ENCODE measurements at regions not wholly inside any gene's neighbourhood (a gene's known extent, or its start where the extent isn't known, plus 50 kb on each side); places are given as distances from the start of the nearest gene placed in this dataset.
A peak's percentile ranks its signal among the peaks of the same experiment; 100 is the strongest.

DNA sequence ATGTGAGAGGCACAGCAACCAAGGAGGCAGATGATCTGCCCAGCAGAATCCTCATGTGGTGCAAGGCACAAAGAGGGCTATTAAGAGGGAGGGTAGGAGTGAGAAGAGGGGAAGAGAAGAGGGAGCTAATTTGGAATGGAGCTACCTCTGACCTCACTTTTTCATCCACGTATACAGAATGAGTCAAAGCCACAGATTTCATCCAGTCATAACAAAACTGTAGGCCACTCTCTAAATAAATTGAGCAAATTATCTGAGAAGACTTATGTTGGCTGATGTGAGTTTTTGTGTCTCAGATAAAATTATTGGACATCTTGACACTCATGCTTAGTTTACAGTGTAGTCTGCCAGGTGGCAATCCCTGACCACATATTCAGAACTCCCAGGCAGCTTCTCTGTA is 325.6 kb downstream of the TTLL7 start:
- intact Hi-C loops (cut with DNase I; ENCODE audit: low total_unique reads): no loop called here
- DNase-seq: no peak
- TF ChIP-seq, protein P1, sequence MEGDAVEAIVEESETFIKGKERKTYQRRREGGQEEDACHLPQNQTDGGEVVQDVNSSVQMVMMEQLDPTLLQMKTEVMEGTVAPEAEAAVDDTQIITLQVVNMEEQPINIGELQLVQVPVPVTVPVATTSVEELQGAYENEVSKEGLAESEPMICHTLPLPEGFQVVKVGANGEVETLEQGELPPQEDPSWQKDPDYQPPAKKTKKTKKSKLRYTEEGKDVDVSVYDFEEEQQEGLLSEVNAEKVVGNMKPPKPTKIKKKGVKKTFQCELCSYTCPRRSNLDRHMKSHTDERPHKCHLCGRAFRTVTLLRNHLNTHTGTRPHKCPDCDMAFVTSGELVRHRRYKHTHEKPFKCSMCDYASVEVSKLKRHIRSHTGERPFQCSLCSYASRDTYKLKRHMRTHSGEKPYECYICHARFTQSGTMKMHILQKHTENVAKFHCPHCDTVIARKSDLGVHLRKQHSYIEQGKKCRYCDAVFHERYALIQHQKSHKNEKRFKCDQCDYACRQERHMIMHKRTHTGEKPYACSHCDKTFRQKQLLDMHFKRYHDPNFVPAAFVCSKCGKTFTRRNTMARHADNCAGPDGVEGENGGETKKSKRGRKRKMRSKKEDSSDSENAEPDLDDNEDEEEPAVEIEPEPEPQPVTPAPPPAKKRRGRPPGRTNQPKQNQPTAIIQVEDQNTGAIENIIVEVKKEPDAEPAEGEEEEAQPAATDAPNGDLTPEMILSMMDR (IDR thresholded peaks at IDR 0.05): no peak
- no peak for TF ChIP-seq EP300 (IDR thresholded peaks at IDR 0.05)
- no peak for TF ChIP-seq POLR2AphosphoS5 (IDR thresholded peaks at IDR 0.05)
- no peak for TF ChIP-seq POLR2A (IDR thresholded peaks at IDR 0.05)
- Histone ChIP-seq H3K4me1 (no peaks in the 10 kb centered on the region), H3K4me3 (no peak overlapping the region), H3K27me3 (no peaks in the 10 kb centered on the region), H3K36me3 (no peaks in the 10 kb centered on the region), H3K27ac (no peak overlapping the region), H3K9me3 (no peaks in the 10 kb centered on the region)
- 41 to 70% (median 70%) methylated on average over 1 of the region's 1 CpG for WGBS, 5 donors

DNA sequence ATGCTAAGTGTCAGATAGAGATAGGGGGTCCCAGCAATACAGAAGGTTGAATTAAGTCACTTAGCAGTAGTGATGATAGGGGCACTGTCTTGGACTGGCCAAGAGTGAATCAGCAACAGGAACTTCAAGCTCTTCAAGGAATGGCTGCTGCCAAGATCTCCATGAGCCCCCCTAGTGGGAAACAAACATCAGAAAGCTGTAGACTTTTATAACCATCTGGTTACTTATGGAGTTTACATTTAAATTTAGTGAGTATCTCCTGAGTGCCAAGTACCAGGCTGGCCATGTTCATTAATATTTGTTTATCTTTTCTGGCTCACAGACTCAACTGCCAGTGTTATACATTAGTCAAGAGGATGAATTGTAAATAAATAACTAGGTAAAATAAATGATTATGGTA is 327.3 kb downstream of the TTLL7 start:
- no peak overlapping the region for H3K4me3 ChIP-seq
- no peaks in the 10 kb centered on the region for H3K9me3 ChIP-seq
- H3K4me1 ChIP-seq: no peaks in the 10 kb centered on the region
- intact Hi-C loops (cut with DNase I; ENCODE audit: low total_unique reads): no loop called here
- H3K36me3 ChIP-seq: no peaks in the 10 kb centered on the region
- no peak for DNase-seq
- no peak overlapping the region for H3K27ac ChIP-seq
- no peak for TF ChIP-seq POLR2AphosphoS5 (IDR thresholded peaks at IDR 0.05)
- TF ChIP-seq, protein P1 (IDR thresholded peaks at IDR 0.05): no peak
- no peak for TF ChIP-seq POLR2A (IDR thresholded peaks at IDR 0.05)
- no peak for TF ChIP-seq EP300 (IDR thresholded peaks at IDR 0.05)
- H3K27me3 ChIP-seq: no peaks in the 10 kb centered on the region

DNA sequence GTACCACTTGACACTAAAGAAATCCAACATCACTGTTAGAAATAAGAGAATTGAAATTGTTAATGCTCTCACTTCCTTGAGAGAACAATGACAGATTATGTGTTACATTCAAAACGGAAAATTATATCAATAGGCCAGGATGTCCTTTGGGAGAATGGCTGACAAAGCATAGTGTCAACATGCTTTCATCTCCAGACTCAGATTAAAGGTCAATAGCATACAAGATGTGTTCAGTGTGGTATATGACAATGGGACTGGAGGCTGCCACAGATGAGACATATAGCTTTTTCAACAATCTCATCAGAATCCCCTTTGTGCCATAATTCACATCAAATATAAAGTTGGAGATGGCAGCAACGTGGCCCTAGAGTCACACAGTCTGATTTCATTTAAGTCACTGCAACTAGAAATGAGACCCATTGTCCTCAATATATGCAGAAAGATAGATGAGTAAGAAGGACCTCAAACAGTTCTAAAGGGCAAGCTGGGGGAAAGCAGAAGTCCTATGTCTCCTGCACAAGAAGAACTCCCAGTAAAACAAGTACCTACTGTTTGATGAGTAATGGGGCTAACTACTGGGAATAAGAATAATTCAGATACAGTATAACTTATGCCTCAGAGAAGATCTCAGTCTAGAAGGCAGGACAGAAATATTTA is 327.9 kb downstream of the TTLL7 start:
- no peak for DNase-seq
- intact Hi-C loops (cut with DNase I; ENCODE audit: low total_unique reads): no loop called here
- 50 to 64% (median 58%) methylated on average over 2 of the region's 2 CpGs for WGBS, 5 donors

DNA sequence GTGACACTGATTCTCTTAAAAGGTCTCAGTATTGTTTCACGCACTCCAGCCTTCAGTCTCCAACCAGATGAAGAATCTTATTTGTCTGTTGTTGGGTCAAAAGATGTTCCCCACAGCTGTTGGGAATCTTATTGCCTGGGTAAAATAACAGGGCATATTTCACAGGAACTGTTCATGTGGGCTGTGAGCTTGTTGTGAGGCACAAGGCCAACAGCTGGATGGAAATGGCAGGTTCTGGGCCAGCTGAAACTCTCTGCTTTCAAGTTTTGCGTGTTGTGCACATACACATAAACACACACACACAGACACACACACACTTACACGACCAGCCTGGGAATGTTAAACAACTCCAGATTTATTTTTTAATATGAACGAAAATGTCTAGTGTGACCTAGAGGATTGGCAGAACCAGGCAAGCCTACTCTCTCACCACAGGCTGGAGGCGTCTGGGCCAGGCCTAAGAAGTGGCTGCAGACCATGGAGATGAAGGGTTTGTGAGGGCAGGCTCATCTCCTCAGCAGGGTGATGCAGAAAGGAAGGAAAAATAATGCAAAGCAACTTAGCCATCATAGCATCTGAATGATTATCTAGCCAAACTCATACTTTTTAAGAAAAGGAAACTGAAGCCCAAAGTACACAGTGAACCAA is 357.0 kb downstream of the TTLL7 start:
- TF ChIP-seq POLR2A (IDR thresholded peaks at IDR 0.05) (no peak), EP300 (IDR thresholded peaks at IDR 0.05) (no peak), POLR2AphosphoS5 (IDR thresholded peaks at IDR 0.05) (no peak)
- TF ChIP-seq, protein P1 (IDR thresholded peaks at IDR 0.05): no peak
- Histone ChIP-seq H3K4me1 (peaks cover 0 to 20% (median 11%) of the 10 kb centered on the region in 4 donors), H3K36me3 (no peaks in the 10 kb centered on the region), H3K4me3 (peak overlapping the region in 1 of 4 donors; percentile 1), H3K9me3 (no peaks in the 10 kb centered on the region), H3K27ac (peak overlapping the region in 2 of 5 donors; percentile 6 to 39), H3K27me3 (no peaks in the 10 kb centered on the region)
- intact Hi-C loops (cut with DNase I; ENCODE audit: low total_unique reads): no loop called here
- peak in 1 of 2 donors; percentile 56 for DNase-seq
- WGBS, 5 donors: 40 to 70% (median 59%) methylated on average over 5 of the region's 5 CpGs

More for the DNA sequence above, 327.9 kb downstream of the TTLL7 start:
- H3K9me3 ChIP-seq: no peaks in the 10 kb centered on the region
- no peaks in the 10 kb centered on the region for H3K27me3 ChIP-seq
- no peaks in the 10 kb centered on the region for H3K36me3 ChIP-seq
- no peak for TF ChIP-seq POLR2AphosphoS5 (IDR thresholded peaks at IDR 0.05)
- H3K4me3 ChIP-seq: no peak overlapping the region
- no peaks in the 10 kb centered on the region for H3K4me1 ChIP-seq
- H3K27ac ChIP-seq: no peak overlapping the region

DNA sequence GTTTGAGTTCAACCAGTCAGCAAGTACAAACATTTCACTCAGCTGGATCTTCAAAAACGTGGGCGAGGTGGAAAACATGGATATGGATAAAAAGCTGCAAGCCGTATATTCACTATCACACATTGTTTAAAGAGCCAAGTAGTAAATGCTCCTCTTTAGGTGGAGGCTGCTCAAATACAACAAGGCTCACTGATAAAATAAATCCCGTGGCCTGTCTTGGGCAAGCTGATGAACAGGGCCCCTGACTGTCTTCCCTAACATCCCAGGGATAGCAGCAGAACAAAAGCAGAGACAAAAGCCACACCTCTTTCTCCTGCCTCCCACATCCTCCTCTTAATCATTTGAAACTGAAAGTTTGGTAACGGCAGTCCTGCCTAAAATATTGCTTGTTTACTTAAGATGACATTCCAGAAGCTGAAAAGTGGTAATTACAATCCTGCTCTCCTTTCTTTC is 357.7 kb downstream of the TTLL7 start:
- peaks cover 0 to 20% (median 11%) of the 10 kb centered on the region in 4 donors for H3K4me1 ChIP-seq
- peak overlapping the region in 1 of 5 donors; percentile 39 for H3K27ac ChIP-seq
- intact Hi-C loops (cut with DNase I; ENCODE audit: low total_unique reads): no loop called here

More for the DNA sequence above, 357.7 kb downstream of the TTLL7 start:
- Histone ChIP-seq H3K9me3 (no peaks in the 10 kb centered on the region), H3K36me3 (no peaks in the 10 kb centered on the region), H3K27me3 (no peaks in the 10 kb centered on the region), H3K4me3 (peak overlapping the region in 2 of 4 donors; percentile 1 to 4)
- 5 to 28% (median 15%) methylated on average over 4 to 5 of the region's 5 CpGs for WGBS, 5 donors
- TF ChIP-seq, protein P1 (IDR thresholded peaks at IDR 0.05): no peak
- TF ChIP-seq EP300 (IDR thresholded peaks at IDR 0.05): no peak
- no peak for TF ChIP-seq POLR2AphosphoS5 (IDR thresholded peaks at IDR 0.05)
- no peak for TF ChIP-seq POLR2A (IDR thresholded peaks at IDR 0.05)
- DNase-seq: peak in 1 of 2 donors; percentile 44

Measured in stomach (tissue), 8 donors.